H1 (cell line): ENCODE measurements at regions not wholly inside any gene's neighbourhood (a gene's known extent, or its start where the extent isn't known, plus 50 kb on each side); places are given as distances from the start of the nearest gene placed in this dataset.

Experiments used
- CTCF ChIA-PET: fragments of 300-600 bp; sonication (Branson Sonifier 250); formaldehyde crosslinking; loops from one replicate; lab custom pipeline; 2021; ENCODE audit not compliant: partially characterized antibody; lab: Charles Lee
- POLR2A ChIA-PET: fragments of 300-600 bp; sonication (Branson Sonifier 250); formaldehyde crosslinking; loops from one replicate; lab custom pipeline; 2021; ENCODE audit warnings: inconsistent platforms; ENCODE audit not compliant: partially characterized antibody; lab: Charles Lee
- DNase-seq, 2 experiments: peaks; one replicate each; pipeline versions ENCODE4 v3.0.0 to v3.0.0-alpha.2; 2010 to 2022; ENCODE audit warnings: low spot score in 2 of 2, low read depth in 1 of 2, mixed read lengths in 1 of 2
- FAIRE-seq: peaks from 2 replicates; lab custom pipeline; 2011; peaks lifted over from hg19 to GRCh38; lab: Jason Lieb, UNC
- H2AFZ ChIP-seq: 2 replicates; pipeline ENCODE4 v1.8.1; 2012; ENCODE audit warnings: low read length, inconsistent platforms
- H2AK5ac ChIP-seq: 2 replicates; pipeline ENCODE4 v1.6.1; 2013; ENCODE audit warnings: low read depth, low read length
- H2BK120ac ChIP-seq: replicated peaks from 2 replicates; pipeline ENCODE3; 2013; ENCODE audit warnings: low read depth, low read length, inconsistent platforms
- H2BK12ac ChIP-seq: 2 replicates; pipeline ENCODE4 v1.6.1; 2013; ENCODE audit warnings: low read depth, low read length
- H2BK15ac ChIP-seq: 2 replicates; pipeline ENCODE4 v1.6.1; 2013; ENCODE audit warnings: low read length
- H2BK20ac ChIP-seq: 2 replicates; pipeline ENCODE4 v1.6.1; 2013; ENCODE audit warnings: low read length
- H2BK5ac ChIP-seq: 2 replicates; pipeline ENCODE4 v1.6.1; 2013; ENCODE audit warnings: low read depth, low read length
- H3K14ac ChIP-seq: 2 replicates; pipeline ENCODE4 v1.6.1; 2013; ENCODE audit warnings: inconsistent platforms; ENCODE audit not compliant: insufficient read length
- H3K18ac ChIP-seq: 2 replicates; pipeline ENCODE4 v1.6.1; 2013; ENCODE audit warnings: low read length; ENCODE audit errors: extremely low read depth
- H3K23ac ChIP-seq: 2 replicates; pipeline ENCODE4 v1.6.1; 2013; ENCODE audit warnings: inconsistent platforms; ENCODE audit not compliant: insufficient read length
- H3K23me2 ChIP-seq: 2 replicates; pipeline ENCODE4 v1.6.1; 2013; ENCODE audit warnings: low read depth, low read length
- H3K27ac ChIP-seq: 2 replicates; pipeline ENCODE4 v1.6.1; 2011; ENCODE audit warnings: low read depth, low read length, inconsistent platforms
- H3K27me3 ChIP-seq, 4 experiments: replicated peaks in 1 of 4; 1 replicate in 1 of 4; 2 replicates in 3 of 4; pipeline versions ENCODE4 v1.6.1 to v1.8.1; 2011 to 2013; ENCODE audit warnings: low read length in 3 of 4, mild to moderate bottlenecking in 3 of 4, inconsistent platforms in 2 of 4, mixed read lengths in 2 of 4, moderate library complexity in 1 of 4; ENCODE audit not compliant: control insufficient read depth in 3 of 4, insufficient read depth in 3 of 4; ENCODE audit errors: extremely low read depth in 1 of 4
- H3K36me3 ChIP-seq, 4 experiments: 2 replicates each; pipeline versions ENCODE4 v1.6.1 to v1.8.1; 2011 to 2013; ENCODE audit warnings: mild to moderate bottlenecking in 4 of 4, low read length in 3 of 4, moderate library complexity in 2 of 4, control low read depth in 1 of 4, inconsistent platforms in 1 of 4; ENCODE audit not compliant: insufficient read depth in 4 of 4, control insufficient read depth in 2 of 4
- H3K4ac ChIP-seq: replicated peaks from 2 replicates; pipeline ENCODE3; 2013; ENCODE audit warnings: low read length, low read depth, mixed read lengths, inconsistent platforms; ENCODE audit not compliant: insufficient read length
- H3K4me1 ChIP-seq, 4 experiments: replicated peaks in 1 of 4; 1 replicate in 1 of 4; 2 replicates in 3 of 4; pipeline versions ENCODE4 v1.6.1 to v1.8.1; 2011 to 2013; ENCODE audit warnings: low read length in 3 of 4, inconsistent platforms in 2 of 4, mixed read lengths in 1 of 4; ENCODE audit not compliant: insufficient read depth in 4 of 4, control insufficient read depth in 3 of 4
- H3K4me2 ChIP-seq, 2 experiments: 2 replicates each; pipeline versions ENCODE4 v1.6.1 to v1.8.1; 2011 to 2013; ENCODE audit warnings: low read depth in 2 of 2, low read length in 2 of 2, control low read depth in 1 of 2, inconsistent platforms in 1 of 2, mild to moderate bottlenecking in 1 of 2; ENCODE audit not compliant: insufficient read depth in 1 of 2
- H3K4me3 ChIP-seq, 4 experiments: fragments of 200-600, 300-600 bp in 1 of 4; sonication (generic), shearing (Covaris generic), sonication (Bioruptor Twin) in 1 of 4; 2 replicates each; pipeline versions ENCODE4 v1.5.1 to v1.8.1; 2011 to 2016; ENCODE audit warnings: low read length in 4 of 4, low read depth in 3 of 4, control low read depth in 2 of 4, inconsistent platforms in 2 of 4, mild to moderate bottlenecking in 2 of 4, mixed read lengths in 1 of 4, moderate library complexity in 1 of 4; ENCODE audit not compliant: insufficient read depth in 2 of 4; ENCODE audit errors: extremely low read depth in 1 of 4
- H3K56ac ChIP-seq: replicated peaks from 2 replicates; pipeline ENCODE3; 2013; ENCODE audit warnings: low read depth, mild to moderate bottlenecking, mixed read lengths, low read length, inconsistent platforms; ENCODE audit not compliant: insufficient read length
- H3K79me1 ChIP-seq: 2 replicates; pipeline ENCODE4 v1.6.1; 2013; ENCODE audit warnings: low read depth, low read length, control low read depth
- H3K79me2 ChIP-seq, 2 experiments: 2 replicates each; pipeline versions ENCODE4 v1.6.1 to v1.8.1; 2012 to 2013; ENCODE audit warnings: low read length in 2 of 2, mild to moderate bottlenecking in 2 of 2, inconsistent platforms in 1 of 2; ENCODE audit not compliant: insufficient read depth in 2 of 2, control insufficient read depth in 1 of 2
- H3K9ac ChIP-seq, 4 experiments: replicated peaks in 1 of 4; 1 replicate in 1 of 4; 2 replicates in 3 of 4; pipeline versions ENCODE4 v1.6.1 to v1.8.1; 2011 to 2013; ENCODE audit warnings: low read depth in 3 of 4, low read length in 3 of 4, control low read depth in 2 of 4, mild to moderate bottlenecking in 2 of 4, moderate library complexity in 2 of 4, inconsistent platforms in 1 of 4; ENCODE audit errors: extremely low read depth in 1 of 4
- H3K9me3 ChIP-seq, 2 experiments: 2 replicates each; pipeline versions ENCODE4 v1.6.1 to v1.8.1; 2012 to 2013; ENCODE audit warnings: mild to moderate bottlenecking in 2 of 2, moderate library complexity in 2 of 2, control low read depth in 1 of 2, inconsistent platforms in 1 of 2, low read depth in 1 of 2, low read length in 1 of 2, mixed read lengths in 1 of 2; ENCODE audit not compliant: insufficient read depth in 2 of 2
- H4K20me1 ChIP-seq, 2 experiments: replicated peaks in 1 of 2; 2 replicates each; pipeline versions ENCODE3 to v1.8.1; 2011 to 2013; ENCODE audit warnings: inconsistent platforms in 2 of 2, low read length in 2 of 2, mild to moderate bottlenecking in 1 of 2; ENCODE audit not compliant: insufficient read depth in 2 of 2, control insufficient read depth in 1 of 2
- H4K5ac ChIP-seq: 2 replicates; pipeline ENCODE4 v1.6.1; 2013; ENCODE audit warnings: low read length, low read depth, mixed read lengths, inconsistent platforms; ENCODE audit not compliant: insufficient read length
- H4K8ac ChIP-seq: 2 replicates; pipeline ENCODE4 v1.8.0; 2013; ENCODE audit warnings: mild to moderate bottlenecking, moderate library complexity, low read length, inconsistent platforms; ENCODE audit not compliant: insufficient read depth; ENCODE audit errors: extremely low read depth
- H4K91ac ChIP-seq: replicated peaks from 2 replicates; pipeline ENCODE3; 2013; ENCODE audit warnings: low read length, mixed read lengths, inconsistent platforms; ENCODE audit not compliant: insufficient read length
- CBX5 ChIP-seq: fragments of 300-800, 300-1000 bp; sonication (generic); IDR thresholded peaks from 2 replicates; pipeline ENCODE4 v1.7.1; 2016; ENCODE audit warnings: antibody characterized with exemption, low read length, low read depth
- CEBPB ChIP-seq: IDR thresholded peaks from 2 replicates; pipeline ENCODE4 v1.6.1; 2012; ENCODE audit warnings: low read depth, low read length
- E2F6 ChIP-seq: IDR thresholded peaks from 2 replicates; pipeline ENCODE4 v1.6.1; 2012; ENCODE audit warnings: inconsistent platforms
- FOSL1 ChIP-seq: IDR thresholded peaks from 2 replicates; pipeline ENCODE4 v1.6.1; 2011; ENCODE audit warnings: mild to moderate bottlenecking, low read depth, low read length, moderate library complexity; ENCODE audit not compliant: insufficient read depth
- GTF2F1 ChIP-seq: IDR thresholded peaks from 2 replicates; pipeline ENCODE4 v1.6.1; 2012; ENCODE audit warnings: low read depth, low read length, improper control_type of control experiment, borderline replicate concordance
- JUN ChIP-seq: IDR thresholded peaks from 2 replicates; pipeline ENCODE4 v1.6.1; 2011; ENCODE audit warnings: low read depth, mild to moderate bottlenecking, improper control_type of control experiment, low read length
- KDM1A ChIP-seq: fragments of 200-600, 300-600 bp; sonication (generic); IDR thresholded peaks from 2 replicates; pipeline ENCODE4 v1.7.1; 2016; ENCODE audit warnings: mild to moderate bottlenecking, low read length, borderline replicate concordance
- KDM5A ChIP-seq: fragments of 200-600 bp; IDR thresholded peaks from 2 replicates; pipeline ENCODE4 v1.7.1; 2012; ENCODE audit warnings: mild to moderate bottlenecking, low read length, inconsistent platforms, mixed read lengths
- MAX ChIP-seq: IDR thresholded peaks from 2 replicates; pipeline ENCODE4 v1.6.1; 2012; ENCODE audit warnings: inconsistent platforms
- NANOG ChIP-seq: IDR thresholded peaks from 2 replicates; pipeline ENCODE4 v1.6.1; 2011; ENCODE audit warnings: low read length, low read depth, mild to moderate bottlenecking, inconsistent platforms; ENCODE audit not compliant: insufficient read depth, poor library complexity, severe bottlenecking
- RFX5 ChIP-seq: IDR thresholded peaks from 2 replicates; pipeline ENCODE4 v1.6.1; 2011; ENCODE audit warnings: low read depth, low read length, improper control_type of control experiment, borderline replicate concordance
- RNF2 ChIP-seq: fragments of 200-900, 300-1000 bp; sonication (generic); IDR thresholded peaks from 2 replicates; pipeline ENCODE4 v1.7.1; 2016; ENCODE audit warnings: borderline replicate concordance, low read depth, mild to moderate bottlenecking, antibody characterized with exemption, low read length; ENCODE audit not compliant: poor library complexity, severe bottlenecking; ENCODE audit errors: missing control alignments
- SRF ChIP-seq: IDR thresholded peaks from 2 replicates; pipeline ENCODE4 v1.6.1; 2011; ENCODE audit warnings: mild to moderate bottlenecking, low read depth, low read length, moderate library complexity
- TEAD4 ChIP-seq: IDR thresholded peaks from 2 replicates; pipeline ENCODE4 v1.6.1; 2012; ENCODE audit warnings: low read depth, low read length, inconsistent platforms, mixed read lengths
- WGBS, 2 experiments: shearing (Covaris generic) in 1 of 2; methylation state at CpG; one replicate each; pipeline versions ENCODE4 v1.1.6 to v1.1.7; 2013 to 2015; ENCODE audit warnings: low lambda C conversion rate in 2 of 2, mixed read lengths in 2 of 2, inconsistent platforms in 1 of 2, low coverage in 1 of 2, missing lambda C conversion rate in 1 of 2; ENCODE audit not compliant: insufficient replicate concordance in 2 of 2, insufficient coverage in 1 of 2, insufficient read length in 1 of 2; ENCODE audit errors: extremely low coverage in 1 of 2, missing lambda C conversion rate in 1 of 2; 5-methylcytosine and 5-hydroxymethylcytosine counted together

DNA sequence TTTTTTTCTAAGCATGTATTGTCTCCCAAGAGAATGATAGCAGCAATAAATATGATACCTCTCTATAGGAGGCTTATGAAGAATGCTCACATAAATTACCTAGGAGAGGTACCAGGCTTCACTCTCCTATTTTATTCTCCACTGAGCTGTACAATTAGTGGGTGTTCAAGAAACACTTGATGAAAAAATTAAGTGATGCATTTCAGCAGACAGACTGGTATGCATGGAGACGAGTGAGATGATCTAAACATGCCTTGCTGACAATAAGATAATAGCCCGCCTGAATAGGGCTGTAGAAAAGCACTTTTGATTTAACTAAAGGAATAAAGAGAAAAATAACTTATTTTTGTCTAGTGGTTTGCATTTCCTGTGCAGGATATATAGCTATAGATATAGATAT lies 1449.7 kb downstream of the GATA3 start:
- Histone ChIP-seq H2AFZ (no peak overlapping the region), H2BK5ac (no peak overlapping the region), H3K79me2 (no peaks in the 10 kb centered on the region), H3K23me2 (no peaks in the 10 kb centered on the region), H3K18ac (no peak overlapping the region), H3K36me3 (no peaks in the 10 kb centered on the region), H4K20me1 (no peaks in the 10 kb centered on the region), H2BK120ac (no peak overlapping the region), H3K14ac (no peak overlapping the region), H3K9ac (no peak overlapping the region), H3K4me3 (no peak overlapping the region), H3K23ac (no peak overlapping the region), H3K56ac (no peak overlapping the region), H4K8ac (no peak overlapping the region), H2BK15ac (no peak overlapping the region), H4K5ac (no peak overlapping the region), H2BK20ac (no peak overlapping the region), H4K91ac (no peak overlapping the region), H3K27ac (no peak overlapping the region), H3K9me3 (no peaks in the 10 kb centered on the region; a peak in 1 of 4 replicates), H3K4ac (no peak overlapping the region), H2BK12ac (no peak overlapping the region), H2AK5ac (no peak overlapping the region), H3K4me2 (no peak overlapping the region), H3K27me3 (no peaks in the 10 kb centered on the region), H3K4me1 (no peaks in the 10 kb centered on the region), H3K79me1 (no peaks in the 10 kb centered on the region)
- POLR2A ChIA-PET: no interaction called here
- no peak for TF ChIP-seq SRF
- no peak for TF ChIP-seq RFX5
- TF ChIP-seq NANOG: no peak
- TF ChIP-seq FOSL1: no peak
- no peak for TF ChIP-seq CEBPB
- no peak for TF ChIP-seq GTF2F1
- no peak for TF ChIP-seq KDM5A
- no peak for TF ChIP-seq JUN
- no peak for TF ChIP-seq E2F6
- no peak for TF ChIP-seq MAX
- TF ChIP-seq CBX5: no peak
- no peak for TF ChIP-seq TEAD4
- no peak for TF ChIP-seq RNF2
- TF ChIP-seq KDM1A: no peak
- DNase-seq (no peak), FAIRE-seq (no peak)
- WGBS, 2 experiments: 82% methylated on average over 2 of the region's 2 CpGs; no CpG with 5 or more reads in 1 of the 2 experiments
- CTCF ChIA-PET: interaction anchor here (0.6 to 0.8 kb wide), 2 partner anchors 96 to 169 kb away, joined by 3 read pairs; no protein-coding TSS in a partner anchor
